Stimulated activated CD4-positive, alpha-beta T cell treated with anti-CD3 and anti-CD28 coated beads, Interleukin-2, amount 100 ng/mL, for 24 hours (primary cell): ENCODE measurements at regions not wholly inside any gene's neighbourhood (a gene's known extent, or its start where the extent isn't known, plus 50 kb on each side); places are given as distances from the start of the nearest gene placed in this dataset.
A peak's percentile ranks its signal among the peaks of the same experiment; 100 is the strongest.

Experiments used
- DNase-seq, 2 donors: peaks; one replicate each; pipeline ENCODE4 v3.0.0-alpha.2; 2020

- no peak for DNase-seq
These were observed 1381.9 kb downstream of the EFNB2 start for GRCh38 chr13:105153611-105154010.

DNA sequence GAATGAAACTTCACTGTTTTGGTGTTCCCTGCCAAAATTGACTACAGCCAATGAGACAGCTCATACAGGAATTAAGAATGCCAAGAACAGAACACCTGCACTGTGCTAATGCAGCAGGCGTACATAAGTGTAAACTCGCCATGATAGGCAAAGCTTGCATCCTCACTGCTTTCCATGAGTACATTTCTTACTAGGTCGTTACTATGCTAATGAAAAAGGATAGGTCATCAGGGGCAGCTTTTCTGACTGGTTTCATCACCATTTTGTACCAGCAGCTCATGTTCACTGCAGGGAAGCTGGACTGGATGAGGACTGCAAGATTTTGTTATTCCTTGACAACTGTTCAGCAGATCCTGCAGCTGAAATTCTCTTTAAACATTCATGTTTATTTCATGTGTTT, 1383.8 kb downstream of the EFNB2 start:
- DNase-seq = no peak

DNA sequence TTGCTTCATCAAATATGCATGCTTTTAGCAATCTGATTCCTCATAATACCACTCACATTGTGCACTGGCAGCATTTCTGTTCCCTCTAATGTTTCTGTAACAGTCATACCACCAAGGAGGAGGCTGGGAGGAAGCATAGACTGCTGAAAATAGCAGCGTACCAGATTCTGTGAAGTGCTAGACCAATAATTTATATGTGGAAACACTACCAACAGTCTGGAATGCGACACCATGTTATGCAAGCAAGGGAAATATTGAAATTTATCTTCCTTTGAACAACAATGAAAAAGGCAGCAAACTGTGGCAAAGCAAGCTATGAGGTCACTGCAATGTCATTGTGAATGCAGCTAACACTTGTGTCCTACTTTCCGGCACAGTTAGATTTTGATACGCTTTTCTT, 1388.0 kb downstream of the EFNB2 start:
- DNase-seq = no peak

DNA sequence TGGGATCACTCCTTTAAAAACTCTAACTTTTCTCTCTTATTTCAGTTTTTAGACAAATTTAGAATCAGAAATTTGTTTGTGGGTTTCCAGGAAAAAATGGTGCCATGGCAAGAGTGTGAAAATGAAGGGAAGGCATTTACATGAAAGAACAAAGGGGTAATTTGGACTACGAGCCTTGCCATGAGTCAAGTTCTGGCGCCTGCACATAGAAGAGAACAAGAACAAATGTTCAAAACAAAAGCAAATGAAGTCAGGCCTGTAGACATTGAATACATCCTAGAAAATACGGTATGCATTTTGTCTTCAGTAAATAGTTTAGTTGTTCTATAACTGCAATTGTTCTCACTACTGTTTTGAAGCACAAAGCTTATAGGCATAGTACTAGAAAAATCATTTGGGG, 1390.5 kb downstream of the EFNB2 start:
- DNase-seq = no peak

DNA sequence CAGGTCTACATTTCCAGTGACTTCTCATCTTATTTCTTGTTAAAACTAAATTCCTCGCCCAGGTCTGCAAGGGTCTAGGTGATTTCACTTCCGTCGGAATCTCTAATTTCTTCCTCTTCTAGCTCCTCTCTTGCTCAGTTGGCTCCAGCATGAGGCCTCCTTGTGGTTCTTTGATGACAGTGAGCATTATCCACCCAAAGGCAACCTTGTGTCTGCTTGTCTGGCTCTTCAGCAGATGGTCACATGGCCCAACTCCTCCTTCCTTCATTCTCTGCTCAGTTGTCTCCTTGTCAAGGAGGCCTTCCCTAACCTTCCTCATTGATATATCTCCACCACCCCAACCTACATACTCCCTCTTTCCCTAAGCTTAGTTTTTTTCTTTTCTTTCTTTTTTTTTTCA, 1391.4 kb downstream of the EFNB2 start:
- no peak for DNase-seq

- no peak for DNase-seq
These were observed 1392.9 kb downstream of the EFNB2 start for GRCh38 chr13:105142556-105142955.

DNA sequence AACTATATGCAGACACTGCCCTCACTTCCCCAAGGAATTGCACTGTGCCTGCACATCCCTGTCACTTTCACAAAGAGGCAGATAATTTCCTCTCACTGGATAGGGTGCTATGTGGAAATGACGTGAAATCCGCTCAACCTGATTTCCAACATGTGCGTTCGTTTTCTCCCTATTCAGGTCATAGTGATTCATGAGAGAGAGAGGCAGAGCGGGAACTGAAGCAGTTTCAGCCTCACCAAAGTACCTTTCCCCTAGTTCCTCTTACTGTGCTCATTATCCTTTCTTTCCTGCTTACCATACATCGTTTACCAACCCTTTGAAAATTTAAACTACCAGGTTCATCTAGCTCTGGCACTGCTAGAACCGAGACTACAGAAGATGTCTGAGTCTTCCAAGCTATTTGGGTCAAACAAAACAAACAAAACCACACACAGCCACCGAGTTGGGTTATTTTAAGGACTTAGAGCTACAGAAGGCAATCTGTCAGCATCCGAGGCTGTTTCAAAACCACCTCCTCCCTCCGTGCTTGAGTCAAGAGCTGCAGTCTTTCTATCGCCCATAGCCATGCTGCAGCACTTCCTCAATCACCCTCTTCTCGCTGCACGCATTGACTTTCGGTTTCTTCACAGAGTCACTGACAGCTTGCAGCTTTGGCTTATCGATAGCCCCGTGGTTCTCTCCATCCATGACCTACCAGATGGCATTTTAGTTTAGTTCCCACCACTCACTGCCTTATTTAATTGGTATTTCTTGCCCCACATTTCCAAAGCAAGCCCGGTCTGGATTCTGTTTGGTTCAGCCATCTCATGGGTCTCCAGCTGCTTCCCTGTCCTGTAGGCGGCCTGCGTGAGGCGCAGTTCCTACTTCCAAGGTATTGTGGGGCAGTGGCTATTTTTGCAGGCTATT, 1395.8 kb downstream of the EFNB2 start:
- DNase-seq = peak; percentile 50 to 60

DNA sequence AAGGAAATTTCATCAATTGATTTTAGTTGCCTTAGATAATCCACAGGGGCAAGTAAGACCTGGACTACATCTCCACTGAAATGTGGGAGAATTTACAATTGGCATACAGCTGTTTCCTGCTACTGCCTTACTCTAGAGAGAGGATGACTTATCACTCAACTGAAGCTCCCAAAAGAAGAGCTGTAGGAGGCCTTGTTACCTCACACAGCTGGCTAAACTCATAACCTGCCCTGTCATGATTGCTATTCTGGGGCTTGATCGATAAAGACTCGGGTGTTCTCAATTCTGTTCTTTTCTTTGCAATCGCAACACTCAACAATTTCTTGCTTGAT, 1396.4 kb downstream of the EFNB2 start:
- no peak for DNase-seq

GRCh38 chr13:105135852-105136615, 1399.4 kb downstream of the EFNB2 start:
- DNase-seq = no peak

GRCh38 chr13:105127732-105128131, 1407.7 kb downstream of the EFNB2 start:
- DNase-seq = no peak

GRCh38 chr13:105121221-105121620, 1414.2 kb downstream of the EFNB2 start:
- no peak for DNase-seq

- DNase-seq = no peak
These were observed 1417.0 kb downstream of the EFNB2 start for GRCh38 chr13:105118426-105118985.

- DNase-seq = no peak
These were observed 1418.5 kb downstream of the EFNB2 start for GRCh38 chr13:105116966-105117365.

GRCh38 chr13:105112561-105112960, 1422.9 kb downstream of the EFNB2 start:
- DNase-seq = no peak

DNA sequence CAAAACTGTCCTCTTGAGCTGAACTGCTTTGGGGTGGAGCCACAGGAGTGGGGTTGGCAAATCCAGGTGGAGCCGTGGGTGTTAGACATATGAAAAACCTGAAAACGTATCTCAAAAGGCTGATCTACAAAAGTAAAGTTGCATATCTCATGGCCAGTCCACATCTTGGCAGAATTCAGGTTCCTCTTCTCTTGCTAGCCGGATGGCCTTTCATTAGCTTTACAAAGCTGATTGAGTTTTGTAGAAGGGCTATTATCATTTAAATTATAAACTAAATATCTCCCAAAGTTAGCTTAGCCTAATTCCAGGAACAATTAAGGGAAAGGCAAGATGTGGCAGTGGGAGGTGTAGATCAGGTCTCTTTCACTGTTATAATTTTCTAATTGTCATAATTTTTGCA, 1427.7 kb downstream of the EFNB2 start:
- no peak for DNase-seq

DNA sequence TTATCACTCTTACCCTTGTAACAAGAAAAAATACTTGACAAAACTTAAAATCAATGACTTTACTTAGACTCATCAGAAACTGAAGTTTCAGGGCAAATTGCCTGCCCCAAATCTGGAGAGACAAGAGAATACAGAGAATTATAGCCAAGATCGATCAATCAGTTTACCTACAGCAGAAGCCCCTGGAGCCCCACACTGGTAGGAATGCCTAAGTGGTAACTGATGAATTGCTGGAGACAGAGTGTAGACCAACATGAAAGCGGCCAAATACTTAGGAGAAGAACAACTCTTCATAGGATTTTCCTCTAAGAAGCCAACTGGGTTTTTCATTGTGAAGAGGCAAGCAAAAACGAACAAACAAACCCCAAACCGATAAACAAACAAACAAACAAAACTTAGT, 1430.0 kb downstream of the EFNB2 start:
- DNase-seq = no peak

DNA sequence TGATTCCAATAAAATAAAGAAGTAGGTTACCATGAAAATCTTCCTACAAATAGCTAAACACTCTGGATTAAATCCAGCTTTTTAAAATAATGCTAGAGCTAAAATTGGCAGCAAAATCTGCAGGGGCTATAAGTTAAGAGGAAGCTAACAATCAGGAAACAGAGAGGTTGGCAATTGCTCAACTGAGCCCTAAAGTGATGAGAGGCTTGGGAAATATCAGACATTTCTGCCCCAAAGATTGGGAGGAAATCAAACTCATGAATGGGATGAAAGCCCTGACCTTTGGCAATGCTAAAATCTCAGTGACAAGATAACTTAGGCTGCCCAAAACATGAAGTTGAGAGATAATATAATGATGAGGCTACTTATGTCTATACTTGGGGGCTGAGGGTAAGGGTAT, 1437.9 kb downstream of the EFNB2 start:
- DNase-seq = no peak

- DNase-seq = no peak
These were observed 1445.4 kb downstream of the EFNB2 start for GRCh38 chr13:105089858-105090643.

DNA sequence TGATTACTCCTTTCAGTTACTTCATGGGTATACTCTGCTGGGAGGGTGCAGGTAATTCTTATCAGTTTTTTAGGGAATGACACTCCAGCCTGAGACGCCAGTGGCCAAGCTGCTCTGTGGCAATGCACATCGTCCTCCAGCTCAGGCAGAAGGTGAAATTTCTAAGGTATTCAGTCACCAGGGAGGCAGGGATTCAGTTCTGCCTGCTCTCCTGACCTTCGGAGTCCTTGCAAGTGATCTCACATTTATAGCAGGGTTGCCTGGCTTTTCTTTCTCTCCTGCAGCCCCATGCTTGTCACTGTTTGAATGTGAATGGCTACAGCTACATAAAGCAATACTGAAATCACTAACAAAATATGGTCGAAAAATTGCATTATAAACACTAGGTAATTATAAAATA, 1447.5 kb downstream of the EFNB2 start:
- DNase-seq = no peak

DNA sequence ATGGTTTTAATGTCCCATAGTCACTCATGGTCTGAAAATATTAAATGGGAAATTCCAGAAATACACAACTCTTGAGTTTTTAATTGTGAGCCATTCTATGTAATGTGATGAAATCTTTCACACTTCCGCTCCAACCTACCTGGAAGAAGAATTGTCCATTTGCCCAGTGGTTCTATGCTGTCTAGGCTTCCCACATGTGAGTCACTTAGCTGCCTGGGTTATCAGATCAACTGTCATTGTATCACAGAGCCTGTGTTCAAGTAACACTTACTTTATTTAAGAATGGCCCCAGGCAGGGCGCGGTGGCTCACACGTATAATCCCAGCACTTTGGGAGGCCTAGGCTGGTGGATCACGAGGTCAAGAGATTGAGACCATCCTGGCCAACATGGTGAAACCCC, 1450.5 kb downstream of the EFNB2 start:
- no peak for DNase-seq

DNA sequence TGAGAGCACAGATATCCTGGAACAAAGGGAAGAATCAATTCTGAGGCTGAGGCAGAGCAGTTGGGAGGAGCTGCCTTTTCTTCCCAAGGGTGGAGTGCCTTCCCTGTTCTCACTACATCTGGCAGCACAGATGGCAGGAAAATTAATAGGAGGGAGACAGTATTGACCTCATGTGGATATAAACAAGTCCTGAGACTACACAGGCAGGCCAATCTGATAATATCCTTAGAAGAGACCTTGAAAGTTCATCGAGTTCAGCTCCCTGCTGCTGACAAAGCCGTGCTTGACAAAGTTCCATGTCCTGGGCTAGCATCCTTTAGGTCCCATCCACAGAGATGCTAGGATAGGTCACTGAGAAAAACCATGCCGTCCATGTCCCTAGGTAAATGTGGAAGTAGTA, 1451.5 kb downstream of the EFNB2 start:
- DNase-seq = no peak

DNA sequence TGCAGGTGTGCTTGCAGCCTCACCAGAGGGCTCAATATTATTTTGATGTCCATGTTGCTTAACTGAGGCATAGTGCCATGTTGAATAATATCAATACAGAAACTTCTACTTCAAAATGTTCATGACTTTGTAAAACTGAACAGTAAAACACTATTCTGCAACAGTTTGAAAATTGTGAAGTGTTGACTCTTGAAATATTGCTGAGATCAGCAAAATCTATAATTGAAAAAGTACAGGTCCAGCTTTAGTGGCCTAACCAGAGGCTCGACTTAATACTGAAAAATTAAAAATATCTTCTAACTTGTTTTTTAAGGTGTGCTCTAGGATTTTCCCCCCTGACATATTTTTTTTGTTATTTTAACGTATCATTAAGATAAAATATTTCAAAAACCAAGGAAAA, 1460.7 kb downstream of the EFNB2 start:
- no peak for DNase-seq

- DNase-seq = no peak
These were observed 1462.4 kb downstream of the EFNB2 start for GRCh38 chr13:105073041-105073440.
